Activated naive CD4-positive, alpha-beta T cell treated with Interleukin-2 at 50 U/mL for 16 hours (primary cell): ENCODE measurements at regions not wholly inside any gene's neighbourhood (a gene's known extent, or its start where the extent isn't known, plus 50 kb on each side); places are given as distances from the start of the nearest gene placed in this dataset.
"Not testable (repeated sequence)": the region's sequence is repeated elsewhere in the genome, so short reads cannot be mapped to it uniquely, and the experiment has no call there.

Experiments used
- DNase-seq: peaks from one replicate; pipeline ENCODE4 v3.0.0-alpha.2; 2020

GRCh38 chr2:128679680-128680079, 361.0 kb upstream of the HS6ST1 start:
- not testable (repeated sequence) for DNase-seq

GRCh38 chr2:128681507-128681906, 362.8 kb upstream of the HS6ST1 start:
- no peak for DNase-seq

GRCh38 chr2:128682266-128682665, 363.6 kb upstream of the HS6ST1 start:
- no peak for DNase-seq

- DNase-seq: no peak
These were observed 364.1 kb upstream of the HS6ST1 start for GRCh38 chr2:128682729-128683284.

GRCh38 chr2:128684523-128684922, 365.9 kb upstream of the HS6ST1 start:
- no peak for DNase-seq

- DNase-seq: no peak
These were observed 367.3 kb upstream of the HS6ST1 start for GRCh38 chr2:128685841-128686496.

GRCh38 chr2:128686497-128686859, 367.8 kb upstream of the HS6ST1 start:
- no peak for DNase-seq

- no peak for DNase-seq
These were observed 368.4 kb upstream of the HS6ST1 start for GRCh38 chr2:128686881-128687555.

GRCh38 chr2:128687565-128687964, 368.9 kb upstream of the HS6ST1 start:
- DNase-seq: no peak

GRCh38 chr2:128689971-128690370, 371.3 kb upstream of the HS6ST1 start:
- DNase-seq: no peak

GRCh38 chr2:128690431-128690830, 371.8 kb upstream of the HS6ST1 start:
- DNase-seq: no peak

- DNase-seq: no peak
These were observed 372.2 kb upstream of the HS6ST1 start for GRCh38 chr2:128690869-128691268.

- DNase-seq: no peak
These were observed 372.9 kb upstream of the HS6ST1 start for GRCh38 chr2:128691526-128691925.

GRCh38 chr2:128692895-128693742, 374.5 kb upstream of the HS6ST1 start:
- no peak for DNase-seq

- no peak for DNase-seq
These were observed 375.0 kb upstream of the HS6ST1 start for GRCh38 chr2:128693743-128694029.

GRCh38 chr2:128695646-128696220, 377.1 kb upstream of the HS6ST1 start:
- no peak for DNase-seq

GRCh38 chr2:128696421-128696820, 377.8 kb upstream of the HS6ST1 start:
- DNase-seq: no peak

GRCh38 chr2:128701418-128701817, 382.8 kb upstream of the HS6ST1 start:
- no peak for DNase-seq

GRCh38 chr2:128702616-128703015, 383.9 kb upstream of the HS6ST1 start:
- no peak for DNase-seq

- DNase-seq: no peak
These were observed 389.6 kb upstream of the HS6ST1 start for GRCh38 chr2:128708106-128708816.

- DNase-seq: no peak
These were observed 391.6 kb upstream of the HS6ST1 start for GRCh38 chr2:128710242-128710641.

- no peak for DNase-seq
These were observed 392.1 kb upstream of the HS6ST1 start for GRCh38 chr2:128710729-128711128.

- DNase-seq: no peak
These were observed 395.6 kb upstream of the HS6ST1 start for GRCh38 chr2:128714285-128714684.
